GM23338 (cell line): ENCODE measurements at regions not wholly inside any gene's neighbourhood (a gene's known extent, or its start where the extent isn't known, plus 50 kb on each side); places are given as distances from the start of the nearest gene placed in this dataset.

Experiments
- ATAC-seq: fragments of 200-7000 bp; cut with Tn5 transposase; 3 replicates; pipeline ENCODE4 v1.9.1; 2020
- DNase-seq: peaks from one replicate; pipeline ENCODE4 v3.0.0-alpha.2; 2015; ENCODE audit warnings: low spot score
- H2AFZ ChIP-seq: fragments of 200-600 bp; sonication (generic); 2 replicates; pipeline ENCODE4 v1.8.0; 2016; ENCODE audit warnings: antibody characterized with exemption, mild to moderate bottlenecking, moderate library complexity
- H3F3A ChIP-seq: fragments of 200-600 bp; sonication (generic); replicated peaks from 2 replicates; pipeline ENCODE4 v1.8.0; 2017; ENCODE audit warnings: antibody characterized with exemption, mixed run types, low read depth
- H3K27ac ChIP-seq: fragments of 200-600 bp; sonication (generic); 2 replicates; pipeline ENCODE4 v1.6.1; 2016; ENCODE audit warnings: low read depth
- H3K27me3 ChIP-seq: fragments of 200-600 bp; sonication (generic); 2 replicates; pipeline ENCODE4 v1.8.0; 2016; ENCODE audit warnings: mild to moderate bottlenecking, mixed run types, moderate library complexity; ENCODE audit not compliant: insufficient read depth
- H3K36me3 ChIP-seq: fragments of 200-600 bp; sonication (generic); 2 replicates; pipeline ENCODE4 v1.8.0; 2016; ENCODE audit warnings: mild to moderate bottlenecking; ENCODE audit not compliant: insufficient read depth
- H3K4me1 ChIP-seq: fragments of 200-600 bp; sonication (generic); 2 replicates; pipeline ENCODE4 v1.8.0; 2016; ENCODE audit warnings: mild to moderate bottlenecking, moderate library complexity; ENCODE audit not compliant: insufficient read depth
- H3K4me2 ChIP-seq: fragments of 200-600 bp; sonication (generic); 2 replicates; pipeline ENCODE4 v1.7.1; 2017; ENCODE audit warnings: mixed run types
- H3K4me3 ChIP-seq: fragments of 200-600 bp; sonication (generic); 2 replicates; pipeline ENCODE4 v1.6.1; 2016; ENCODE audit warnings: mixed run types
- H3K79me2 ChIP-seq: fragments of 200-600 bp; sonication (generic); replicated peaks from 2 replicates; pipeline ENCODE4 v1.8.0; 2017; ENCODE audit warnings: mild to moderate bottlenecking; ENCODE audit not compliant: insufficient read depth
- H3K9me2 ChIP-seq: fragments of 200-600 bp; sonication (generic); 2 replicates; pipeline ENCODE4 v1.8.0; 2017; ENCODE audit not compliant: insufficient read depth
- H4K20me1 ChIP-seq: fragments of 200-600 bp; sonication (generic); replicated peaks from 2 replicates; pipeline ENCODE4 v1.8.0; 2017; ENCODE audit warnings: mild to moderate bottlenecking; ENCODE audit not compliant: insufficient read depth
- H3K27ac Mint-ChIP-seq: 2 replicates; pipeline ENCODE4 v1.8.0; 2020; ENCODE audit warnings: inconsistent platforms, mild to moderate bottlenecking, moderate library complexity, mixed read lengths
- H3K27me3 Mint-ChIP-seq: 3 replicates; pipeline ENCODE4 v1.8.0; 2022; ENCODE audit warnings: low read depth, mild to moderate bottlenecking, moderate library complexity, mixed read lengths, inconsistent platforms; ENCODE audit not compliant: insufficient read depth, poor library complexity
- H3K36me3 Mint-ChIP-seq: 3 replicates; pipeline ENCODE4 v1.8.0; 2021; ENCODE audit warnings: low read depth, mild to moderate bottlenecking, inconsistent platforms, moderate library complexity, mixed read lengths
- H3K4me1 Mint-ChIP-seq: 3 replicates; pipeline ENCODE4 v1.8.0; 2020; ENCODE audit warnings: mild to moderate bottlenecking, inconsistent platforms, mixed read lengths
- H3K4me3 Mint-ChIP-seq: 3 replicates; pipeline ENCODE4 v1.8.0; 2021; ENCODE audit warnings: moderate library complexity, mild to moderate bottlenecking, inconsistent platforms, mixed read lengths
- H3K9me3 Mint-ChIP-seq: 3 replicates; pipeline ENCODE4 v1.8.0; 2020; ENCODE audit warnings: moderate library complexity, mild to moderate bottlenecking, inconsistent platforms, mixed read lengths
- CREB1 ChIP-seq: fragments of 250-450 bp; sonication (Bioruptor Pico); IDR thresholded peaks from 2 replicates; pipeline ENCODE4 v1.5.0; 2020; ENCODE audit warnings: low read depth, mild to moderate bottlenecking, moderate library complexity
- ETS1 ChIP-seq: IDR thresholded peaks from 2 replicates; pipeline ENCODE4 v1.6.1; 2016; ENCODE audit warnings: antibody characterized with exemption
- EZH2 ChIP-seq: fragments of 200-600 bp; sonication (generic); IDR thresholded peaks from one replicate; pipeline ENCODE4 v1.8.0; 2017; ENCODE audit warnings: antibody characterized with exemption, mild to moderate bottlenecking, low read depth; ENCODE audit not compliant: unreplicated experiment
- EZH2phosphoT487 ChIP-seq: fragments of 200-600 bp; sonication (generic); IDR thresholded peaks from one replicate; pipeline ENCODE4 v1.8.1; 2018; ENCODE audit warnings: antibody characterized with exemption; ENCODE audit not compliant: unreplicated experiment
- JUNB ChIP-seq: IDR thresholded peaks from one replicate; pipeline ENCODE4 v1.6.1; 2016; ENCODE audit warnings: antibody characterized with exemption; ENCODE audit not compliant: unreplicated experiment
- NANOG ChIP-seq: IDR thresholded peaks from 2 replicates; pipeline ENCODE4 v1.6.1; 2016; ENCODE audit warnings: antibody characterized with exemption, borderline replicate concordance
- POLR2AphosphoS5 ChIP-seq: IDR thresholded peaks from 2 replicates; pipeline ENCODE4 v1.6.1; 2016; ENCODE audit warnings: antibody characterized with exemption, low read depth
- REST ChIP-seq: IDR thresholded peaks from one replicate; pipeline ENCODE4 v1.6.1; 2018; ENCODE audit warnings: antibody characterized with exemption; ENCODE audit not compliant: unreplicated experiment
- STAT1 ChIP-seq: IDR thresholded peaks from one replicate; pipeline ENCODE4 v1.6.1; 2016; ENCODE audit warnings: antibody characterized with exemption; ENCODE audit not compliant: unreplicated experiment
- ZNF114 ChIP-seq: fragments of 250-450 bp; sonication (Bioruptor Pico); IDR thresholded peaks from 2 replicates; pipeline ENCODE4 v1.5.0; 2020; ENCODE audit warnings: mild to moderate bottlenecking, moderate library complexity
- ZNF331 ChIP-seq: fragments of 250-450 bp; sonication (Bioruptor Pico); IDR thresholded peaks from 2 replicates; pipeline ENCODE4 v1.5.0; 2020; ENCODE audit warnings: low read depth, mild to moderate bottlenecking, moderate library complexity
- ZNF462 ChIP-seq: fragments of 250-450 bp; sonication (Bioruptor Pico); IDR thresholded peaks from 2 replicates; pipeline ENCODE4 v1.5.0; 2020; ENCODE audit warnings: mild to moderate bottlenecking, moderate library complexity

GRCh38 chr4:24121395-24122175, 231.7 kb upstream of the PPARGC1A start (continued):
- TF ChIP-seq CREB1 (CRISPR knock-in tag) (no peak), ZNF462 (no peak), ETS1 (no peak), EZH2phosphoT487 (no peak)

GRCh38 chr4:24117975-24118374, 228.1 kb upstream of the PPARGC1A start:
- H3K27ac ChIP-seq = no peak overlapping the region
- no peaks in the 10 kb centered on the region for H3K9me3 Mint-ChIP-seq
- DNase-seq (no peak), ATAC-seq (no peak)
- no peak overlapping the region for H3K4me2 ChIP-seq
- H3K4me1 ChIP-seq = no peaks in the 10 kb centered on the region
- H3K79me2 ChIP-seq = no peaks in the 10 kb centered on the region
- no peak overlapping the region for H2AFZ ChIP-seq
- H3K27ac Mint-ChIP-seq = no peak overlapping the region
- peaks cover 2% of the 10 kb centered on the region for H3K27me3 Mint-ChIP-seq
- no peaks in the 10 kb centered on the region for H3F3A ChIP-seq
- H3K4me3 Mint-ChIP-seq = no peak overlapping the region
- H3K4me3 ChIP-seq = no peak overlapping the region
- H3K36me3 ChIP-seq = no peaks in the 10 kb centered on the region
- no peaks in the 10 kb centered on the region for H4K20me1 ChIP-seq
- H3K4me1 Mint-ChIP-seq = peaks cover 9% of the 10 kb centered on the region
- peaks cover 5% of the 10 kb centered on the region; the same call in 1 of the 2 replicates for H3K9me2 ChIP-seq
- H3K36me3 Mint-ChIP-seq = no peaks in the 10 kb centered on the region
- no peaks in the 10 kb centered on the region for H3K27me3 ChIP-seq
- TF ChIP-seq STAT1 = no peak
- TF ChIP-seq JUNB = no peak
- TF ChIP-seq POLR2AphosphoS5 = no peak
- TF ChIP-seq ZNF114 (CRISPR knock-in tag) = no peak
- TF ChIP-seq REST = no peak
- TF ChIP-seq NANOG = no peak
- TF ChIP-seq ZNF331 (CRISPR knock-in tag) = no peak
- no peak for TF ChIP-seq EZH2phosphoT487
- no peak for TF ChIP-seq EZH2
